HG02571 (cell line): ENCODE measurements at regions not wholly inside any gene's neighbourhood (a gene's known extent, or its start where the extent isn't known, plus 50 kb on each side); places are given as distances from the start of the nearest gene placed in this dataset.
A peak's percentile ranks its signal among the peaks of the same experiment; 100 is the strongest.

ENCODE experiments used
- ATAC-seq: cut with Tn5 transposase; IDR thresholded peaks from one replicate; pipeline ENCODE4 v1.9.1; 2021; ENCODE audit warnings: mild to moderate bottlenecking, moderate library complexity; ENCODE audit not compliant: unreplicated experiment

- no peak for ATAC-seq
Observed at GRCh38 chr11:19347911-19348310, 107.2 kb upstream of the E2F8 start.

GRCh38 chr11:19345848-19346681 is 105.3 kb upstream of the E2F8 start:
- ATAC-seq, result no peak

GRCh38 chr11:19345519-19345847 is 104.7 kb upstream of the E2F8 start:
- ATAC-seq, result no peak

DNA sequence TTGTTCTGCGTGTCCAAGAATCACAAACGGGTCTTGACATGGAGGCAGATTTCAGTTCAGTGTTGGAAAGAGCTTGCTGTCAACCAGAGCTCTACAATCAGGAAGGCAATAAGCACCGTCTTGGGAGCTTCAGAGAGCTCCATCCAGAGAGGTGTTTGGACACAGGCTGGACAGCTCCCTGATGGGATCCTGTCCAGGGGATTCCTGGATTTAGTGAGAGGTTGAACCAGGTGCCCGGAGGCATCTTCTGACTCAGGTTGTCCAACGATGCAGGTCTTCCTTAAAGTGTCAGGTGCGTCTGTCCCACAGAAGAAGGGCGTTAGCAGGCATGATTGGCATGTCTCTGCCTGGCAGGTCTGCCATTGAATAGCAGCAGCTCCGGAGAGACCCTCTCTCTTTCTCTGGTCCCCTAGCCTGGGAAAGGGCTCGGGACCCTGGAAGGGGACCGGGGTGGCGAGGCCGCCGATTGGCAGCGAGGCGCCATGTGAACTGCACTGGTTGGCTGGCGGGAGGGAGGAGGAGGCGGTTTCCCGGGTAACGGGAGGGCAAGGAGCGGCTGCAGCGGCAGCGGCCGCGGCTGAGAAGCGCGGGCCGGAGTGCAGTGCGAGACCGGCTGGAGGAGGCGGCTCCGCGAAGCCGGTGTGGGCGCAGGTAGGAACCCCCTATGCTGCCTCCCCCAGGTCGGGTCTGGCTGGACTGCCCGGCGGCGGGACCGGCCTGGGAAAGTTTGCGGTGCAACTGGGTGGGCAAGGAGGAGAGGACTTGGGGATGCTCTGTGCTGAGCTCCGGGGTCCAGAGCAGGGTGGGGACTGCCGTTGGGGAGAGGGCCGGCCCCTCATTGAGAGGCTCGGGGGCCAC is 104.1 kb upstream of the E2F8 start:
- no peak for ATAC-seq

GRCh38 chr11:19342036-19342435 is 101.3 kb upstream of the E2F8 start:
- ATAC-seq, result no peak

- no peak for ATAC-seq
Observed at GRCh38 chr11:19338375-19338774, 97.6 kb upstream of the E2F8 start.

DNA sequence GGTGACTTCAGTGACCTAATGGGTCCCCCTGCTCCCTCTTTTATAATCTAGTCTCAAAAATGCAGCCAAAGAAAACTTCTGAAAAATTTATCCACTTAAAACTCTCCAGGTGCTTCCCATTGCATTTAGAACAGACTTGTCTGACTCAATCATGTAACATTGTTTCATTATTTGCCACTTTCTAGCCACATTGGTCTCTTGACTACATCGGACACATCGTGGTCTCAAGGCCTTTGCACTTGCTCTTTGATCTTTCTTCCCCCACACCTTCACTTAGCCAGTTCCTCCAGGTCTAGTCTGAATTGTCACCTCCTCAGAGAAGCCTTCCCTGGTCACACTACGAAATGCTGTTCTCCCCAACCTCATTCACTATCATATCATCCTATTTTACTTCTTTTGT is 97.0 kb upstream of the E2F8 start:
- no peak for ATAC-seq

GRCh38 chr11:19336331-19336730 is 95.6 kb upstream of the E2F8 start:
- no peak for ATAC-seq

GRCh38 chr11:19332476-19332875 is 91.7 kb upstream of the E2F8 start:
- ATAC-seq, result peak; percentile 85

DNA sequence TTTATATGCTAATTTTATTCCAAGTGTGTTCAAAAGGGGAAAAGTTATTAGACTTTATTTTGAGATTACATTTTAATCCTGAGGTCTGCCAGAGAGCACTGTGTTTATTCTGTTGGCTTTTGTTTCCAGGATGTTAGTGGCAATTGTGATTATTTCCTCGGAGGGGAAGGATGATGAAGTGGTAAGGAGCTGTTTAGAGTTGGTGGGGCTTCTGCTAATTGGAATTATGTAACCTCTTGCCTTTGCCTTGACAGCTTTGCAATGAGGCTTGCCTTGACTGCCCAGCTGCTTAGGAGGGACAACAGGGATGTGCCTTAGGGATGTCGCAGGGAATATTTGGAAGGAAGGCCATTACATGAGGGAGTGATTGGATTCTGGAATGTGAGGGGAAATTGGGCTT is 89.7 kb upstream of the E2F8 start:
- no peak for ATAC-seq

- no peak for ATAC-seq
Observed at GRCh38 chr11:19329970-19330369, 89.2 kb upstream of the E2F8 start.

DNA sequence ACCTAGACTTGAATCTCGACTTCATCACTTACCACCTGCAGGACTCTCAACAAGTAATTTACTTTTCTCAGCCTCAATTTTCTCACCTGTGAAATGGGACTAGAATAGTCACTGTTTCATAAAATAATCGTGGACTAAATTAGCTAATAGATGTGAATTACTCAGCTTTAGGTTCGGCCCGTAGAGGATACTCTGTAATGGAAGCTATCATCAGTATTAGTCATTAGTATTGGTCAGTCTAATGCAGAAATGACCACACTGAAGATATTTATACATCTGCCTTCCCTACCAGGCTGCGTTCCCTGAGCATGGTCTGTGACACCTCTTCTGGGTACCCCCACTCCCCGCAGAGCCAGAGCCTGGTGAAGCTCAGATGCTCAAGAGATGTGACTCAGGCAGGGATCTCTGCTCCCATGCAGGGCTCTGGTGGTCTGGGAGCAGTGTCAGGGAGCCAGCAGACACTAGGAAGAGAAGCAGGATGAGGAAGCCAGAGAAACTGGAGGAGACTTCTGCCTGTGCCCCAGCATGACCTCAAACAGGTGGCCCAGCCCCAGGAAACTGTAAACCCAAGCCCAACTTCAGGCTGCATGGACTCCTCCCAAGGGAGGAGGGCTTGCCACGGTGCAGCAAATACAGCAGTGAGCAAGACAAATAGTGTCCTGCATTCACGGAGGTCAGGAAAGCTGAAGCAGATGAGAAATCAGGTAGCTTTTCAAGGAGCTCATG is 88.0 kb upstream of the E2F8 start:
- ATAC-seq, result no peak

- ATAC-seq, result no peak
Observed at GRCh38 chr11:19327280-19327679, 86.5 kb upstream of the E2F8 start.

- no peak for ATAC-seq
Observed at GRCh38 chr11:19326499-19326898, 85.8 kb upstream of the E2F8 start.

GRCh38 chr11:19323502-19323901 is 82.8 kb upstream of the E2F8 start:
- no peak for ATAC-seq

DNA sequence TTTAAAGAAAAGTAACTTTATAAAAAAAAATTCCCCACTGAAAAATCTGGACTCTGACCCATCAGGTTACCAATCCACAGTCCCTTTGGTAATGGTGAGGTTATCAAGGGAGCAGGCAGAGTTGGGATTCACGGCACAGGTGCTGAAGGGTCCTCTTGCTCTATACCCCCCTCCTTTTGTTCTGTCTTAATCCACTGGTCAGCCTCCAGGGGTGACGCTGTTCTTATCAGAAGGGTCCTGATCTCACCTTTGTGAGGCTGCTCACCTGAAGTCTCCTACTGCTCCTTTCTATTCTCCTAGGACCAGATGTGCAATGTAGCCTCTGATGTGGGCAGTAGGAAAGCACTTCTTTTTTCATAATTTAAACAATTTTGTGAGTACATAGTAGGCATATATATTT is 80.6 kb upstream of the E2F8 start:
- no peak for ATAC-seq

GRCh38 chr11:19320827-19321226 is 80.1 kb upstream of the E2F8 start:
- ATAC-seq, result no peak

GRCh38 chr11:19316434-19316833 is 75.7 kb upstream of the E2F8 start:
- no peak for ATAC-seq

- no peak for ATAC-seq
Observed at GRCh38 chr11:19315511-19315910, 74.8 kb upstream of the E2F8 start.

DNA sequence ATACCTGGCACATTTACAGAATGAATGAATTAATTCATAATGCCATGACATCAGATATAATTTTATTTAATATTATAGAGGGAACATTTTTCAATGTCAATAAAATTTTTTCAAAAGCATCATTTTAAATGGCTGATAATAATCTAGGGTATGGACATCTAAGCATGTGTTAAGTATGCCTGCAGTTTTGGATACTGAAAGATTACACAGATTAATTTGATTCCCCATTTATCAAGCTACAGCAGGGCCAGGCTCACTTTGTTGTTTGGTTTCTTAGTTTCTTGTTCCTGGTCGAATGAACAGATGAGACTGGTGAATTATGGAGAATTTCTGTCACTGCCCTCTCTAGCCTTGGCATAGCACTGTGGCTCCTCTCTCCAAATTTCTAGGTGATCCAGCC is 72.4 kb upstream of the E2F8 start:
- no peak for ATAC-seq

DNA sequence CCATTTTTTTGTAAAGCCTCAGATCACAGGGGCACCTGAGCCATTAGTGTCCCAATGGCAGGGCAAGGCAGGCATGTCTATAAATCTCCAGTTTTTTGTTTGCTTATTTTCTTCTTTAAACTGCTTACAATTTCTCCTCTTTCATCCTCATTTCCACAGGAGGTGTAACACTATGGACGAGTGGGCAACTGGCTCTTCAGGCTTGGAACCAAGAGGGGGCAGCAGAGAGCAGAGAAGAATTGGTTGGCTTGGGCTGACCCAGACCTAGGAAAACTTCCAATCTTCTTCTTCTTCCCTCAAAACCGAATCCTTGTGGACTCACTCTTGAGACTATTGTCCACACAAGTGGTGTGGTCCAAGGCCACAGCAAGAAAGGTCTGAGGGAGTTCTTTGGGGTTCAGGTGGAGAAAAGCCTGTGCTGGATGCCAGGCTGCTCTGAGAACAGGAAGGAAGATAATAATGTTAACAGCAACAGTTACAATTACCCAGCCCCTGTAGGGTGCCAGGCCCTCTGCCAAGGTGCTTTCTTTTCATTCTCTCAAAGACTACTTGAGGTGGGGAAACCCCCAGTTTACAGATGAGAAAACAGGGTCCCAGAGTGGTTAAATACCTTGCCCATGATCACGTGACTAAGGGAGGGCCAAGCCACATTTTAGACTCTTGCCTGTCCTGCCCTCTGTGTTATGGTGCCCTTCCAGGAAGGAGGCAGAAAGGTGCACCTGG is 70.7 kb upstream of the E2F8 start:
- ATAC-seq, result peak; percentile 69
